Caco-2 (cell line): ENCODE measurements at regions not wholly inside any gene's neighbourhood (a gene's known extent, or its start where the extent isn't known, plus 50 kb on each side); places are given as distances from the start of the nearest gene placed in this dataset.

Experiments used
- BruUV-seq: library from RNA; stranded (reverse); fragments of 400-500 nt; replicated peaks from 2 replicates; lab custom pipeline; 2021; lab: Mats Ljungman, UMichigan
- CTCF ChIA-PET: fragments of 300-600 bp; sonication (Branson Sonifier 250); formaldehyde crosslinking; loops from one replicate; lab custom pipeline; 2022; ENCODE audit warnings: antibody characterized with exemption; lab: Charles Lee
- POLR2A ChIA-PET: fragments of 300-600 bp; sonication (Branson Sonifier 250); formaldehyde crosslinking; loops from one replicate; lab custom pipeline; 2022; ENCODE audit warnings: antibody characterized with exemption; lab: Charles Lee
- DNase-seq, 2 experiments: peaks; one replicate each; pipeline versions ENCODE4 v3.0.0 to v3.0.0-alpha.2; 2020 to 2022
- H3K27me3 ChIP-seq: replicated peaks from 2 replicates; pipeline ENCODE4 v1.6.0; 2011; ENCODE audit warnings: low read length; ENCODE audit not compliant: control insufficient read depth, insufficient read depth
- H3K36me3 ChIP-seq: 2 replicates; pipeline ENCODE4 v1.5.1; 2011; ENCODE audit warnings: low read length; ENCODE audit not compliant: control insufficient read depth, insufficient read depth
- H3K4me1 ChIP-seq: fragments of 250-450 bp; sonication (Bioruptor Pico); 2 replicates; pipeline ENCODE4 v1.5.1; 2020; ENCODE audit warnings: mild to moderate bottlenecking
- H3K4me3 ChIP-seq: 2 replicates; pipeline ENCODE4 v1.5.1; 2011; ENCODE audit warnings: low read depth, mild to moderate bottlenecking, control low read depth, low read length
- H3K9me3 ChIP-seq: fragments of 250-450 bp; sonication (Bioruptor Pico); 2 replicates; pipeline ENCODE4 v1.5.1; 2020; ENCODE audit warnings: mild to moderate bottlenecking, moderate library complexity
- H3K27ac Mint-ChIP-seq: one replicate; pipeline ENCODE4 v1.8.0; 2022; ENCODE audit warnings: mixed read lengths; ENCODE audit not compliant: unreplicated experiment
- H3K27me3 Mint-ChIP-seq: one replicate; pipeline ENCODE4 v1.8.0; 2022; ENCODE audit warnings: mixed read lengths; ENCODE audit not compliant: insufficient read depth, unreplicated experiment
- H3K36me3 Mint-ChIP-seq: one replicate; pipeline ENCODE4 v1.8.0; 2022; ENCODE audit warnings: mild to moderate bottlenecking, mixed read lengths; ENCODE audit not compliant: insufficient read depth, unreplicated experiment
- H3K4me1 Mint-ChIP-seq: one replicate; pipeline ENCODE4 v1.8.0; 2022; ENCODE audit warnings: low read depth, mixed read lengths; ENCODE audit not compliant: unreplicated experiment
- H3K4me3 Mint-ChIP-seq: one replicate; pipeline ENCODE4 v1.8.0; 2022; ENCODE audit warnings: mild to moderate bottlenecking, moderate library complexity, mixed read lengths; ENCODE audit not compliant: unreplicated experiment
- H3K9me3 Mint-ChIP-seq: one replicate; pipeline ENCODE4 v1.8.0; 2022; ENCODE audit warnings: mixed read lengths; ENCODE audit not compliant: unreplicated experiment
- CTCF ChIP-seq, 2 experiments: fragments of 200-600 bp in 1 of 2; IDR thresholded peaks; 1 replicate in 1 of 2; 2 replicates in 1 of 2; pipeline versions ENCODE4 v1.5.1 to v1.8.0; 2011 to 2022; ENCODE audit warnings: antibody characterized with exemption in 1 of 2, control low read depth in 1 of 2, inconsistent platforms in 1 of 2, low read depth in 1 of 2, low read length in 1 of 2, mild to moderate bottlenecking in 1 of 2, moderate library complexity in 1 of 2; ENCODE audit not compliant: insufficient read depth in 1 of 2, severe bottlenecking in 1 of 2, unreplicated experiment in 1 of 2
- intact Hi-C: fragments of 100-400 bp; cut with micrococcal nuclease; formaldehyde crosslinking; loops from one replicate; pipeline ENCODE4 v1.10.0; 2022; ENCODE audit not compliant: unreplicated experiment

DNA sequence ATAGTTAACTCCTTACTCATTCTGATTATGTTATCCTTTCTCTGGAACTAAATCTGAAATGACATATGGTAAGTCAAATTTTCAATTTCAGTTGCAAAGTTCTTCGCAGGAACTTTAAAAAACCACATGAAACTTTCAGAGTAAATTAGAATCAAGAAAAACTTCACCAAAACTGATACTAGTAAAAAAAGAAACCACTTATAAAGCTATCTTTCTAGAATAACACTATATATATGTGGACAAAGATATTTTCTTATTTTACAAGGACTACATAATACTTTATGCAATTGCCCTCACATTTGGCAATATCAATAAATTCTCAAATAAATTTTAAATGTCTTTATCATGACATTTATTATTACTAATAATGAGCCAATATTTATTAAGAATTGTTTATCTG, 1847.1 kb upstream of the NUDT12 start:
- Mint-ChIP-seq H3K4me1 (no peaks in the 10 kb centered on the region), H3K27me3 (no peaks in the 10 kb centered on the region), H3K9me3 (no peaks in the 10 kb centered on the region), H3K4me3 (no peak overlapping the region), H3K27ac (no peak overlapping the region), H3K36me3 (no peaks in the 10 kb centered on the region)
- H3K36me3 ChIP-seq = no peaks in the 10 kb centered on the region
- intact Hi-C loops = no loop called here
- no peaks in the 10 kb centered on the region for H3K27me3 ChIP-seq
- no TSS peak for BruUV-seq
- no peak for DNase-seq
- TF ChIP-seq CTCF (IDR thresholded peaks at IDR 0.05; ENCODE audit: insufficient read depth in 1 of 2, low read depth in 1 of 2, low read length in 1 of 2, severe bottlenecking in 1 of 2, unreplicated experiment in 1 of 2) = no peak
- no peaks in the 10 kb centered on the region for H3K4me1 ChIP-seq
- ChIA-PET CTCF (no interaction called here), POLR2A (no interaction called here)
- no peak overlapping the region for H3K4me3 ChIP-seq
- H3K9me3 ChIP-seq = no peaks in the 10 kb centered on the region

DNA sequence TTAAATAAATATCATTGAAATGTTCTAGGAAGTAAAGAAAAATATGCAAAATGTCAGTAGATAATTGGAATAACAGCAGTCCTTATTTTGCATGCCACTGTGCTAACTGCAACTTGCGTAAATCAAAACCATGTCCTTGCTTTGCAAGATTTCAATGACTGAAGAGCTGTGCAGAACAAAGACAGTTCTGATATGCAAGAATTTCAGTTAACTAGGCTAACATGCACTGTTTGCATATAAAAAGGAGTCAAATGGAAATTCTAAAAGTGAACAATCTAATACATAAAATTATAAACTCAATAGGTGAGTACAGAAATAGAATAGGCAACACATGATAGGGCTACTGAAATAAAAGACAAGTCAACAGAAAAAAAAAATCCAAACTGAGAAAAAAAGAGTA, 1844.6 kb upstream of the NUDT12 start:
- no peaks in the 10 kb centered on the region for H3K4me1 ChIP-seq
- BruUV-seq = no TSS peak

DNA sequence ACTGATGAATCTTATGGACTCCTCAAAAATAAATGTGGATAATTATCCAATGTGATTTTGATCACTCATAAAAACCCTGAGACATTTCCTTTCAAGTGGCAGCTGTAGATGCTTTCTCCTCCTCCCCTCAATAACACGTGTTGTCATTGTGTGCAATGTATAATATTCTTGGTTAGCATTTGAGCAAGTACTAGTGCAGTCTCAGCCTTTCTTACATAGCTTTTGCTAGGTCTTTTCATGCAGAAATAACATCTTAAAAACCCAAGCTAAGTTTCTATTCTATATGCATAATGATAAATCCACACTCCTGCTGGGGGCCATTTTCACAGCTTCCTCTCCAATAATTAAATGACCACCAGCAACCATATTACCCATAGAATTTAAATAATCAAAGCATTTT, 1835.2 kb upstream of the NUDT12 start:
- no TSS peak for BruUV-seq
- TF ChIP-seq CTCF (IDR thresholded peaks at IDR 0.05; ENCODE audit: insufficient read depth in 1 of 2, low read depth in 1 of 2, low read length in 1 of 2, severe bottlenecking in 1 of 2, unreplicated experiment in 1 of 2) = no peak
- Mint-ChIP-seq H3K4me1 (no peaks in the 10 kb centered on the region), H3K27ac (no peak overlapping the region), H3K4me3 (no peak overlapping the region), H3K36me3 (no peaks in the 10 kb centered on the region), H3K9me3 (no peaks in the 10 kb centered on the region), H3K27me3 (no peaks in the 10 kb centered on the region)
- ChIA-PET POLR2A (no interaction called here), CTCF (no interaction called here)
- Histone ChIP-seq H3K9me3 (no peaks in the 10 kb centered on the region), H3K4me1 (no peaks in the 10 kb centered on the region), H3K36me3 (no peaks in the 10 kb centered on the region), H3K27me3 (no peaks in the 10 kb centered on the region), H3K4me3 (no peak overlapping the region)
- intact Hi-C loops = no loop called here
- no peak for DNase-seq

More for the DNA sequence above, 1844.6 kb upstream of the NUDT12 start:
- intact Hi-C loops = no loop called here
- H3K27me3 ChIP-seq = no peaks in the 10 kb centered on the region
- H3K36me3 Mint-ChIP-seq = no peaks in the 10 kb centered on the region
- H3K4me1 Mint-ChIP-seq = no peaks in the 10 kb centered on the region
- no peaks in the 10 kb centered on the region for H3K27me3 Mint-ChIP-seq
- no peaks in the 10 kb centered on the region for H3K36me3 ChIP-seq
- ChIA-PET POLR2A (no interaction called here), CTCF (no interaction called here)
- no peak overlapping the region for H3K4me3 Mint-ChIP-seq
- no peaks in the 10 kb centered on the region for H3K9me3 Mint-ChIP-seq
- no peak overlapping the region for H3K27ac Mint-ChIP-seq
- no peak for TF ChIP-seq CTCF (IDR thresholded peaks at IDR 0.05; ENCODE audit: insufficient read depth in 1 of 2, low read depth in 1 of 2, low read length in 1 of 2, severe bottlenecking in 1 of 2, unreplicated experiment in 1 of 2)
- H3K9me3 ChIP-seq = no peaks in the 10 kb centered on the region
- no peak overlapping the region for H3K4me3 ChIP-seq
- no peak for DNase-seq
